ENCODE measurements at regions not wholly inside any gene's neighbourhood (a gene's known extent, or its start where the extent isn't known, plus 50 kb on each side); places are given as distances from the start of the nearest gene placed in this dataset.

DNA sequence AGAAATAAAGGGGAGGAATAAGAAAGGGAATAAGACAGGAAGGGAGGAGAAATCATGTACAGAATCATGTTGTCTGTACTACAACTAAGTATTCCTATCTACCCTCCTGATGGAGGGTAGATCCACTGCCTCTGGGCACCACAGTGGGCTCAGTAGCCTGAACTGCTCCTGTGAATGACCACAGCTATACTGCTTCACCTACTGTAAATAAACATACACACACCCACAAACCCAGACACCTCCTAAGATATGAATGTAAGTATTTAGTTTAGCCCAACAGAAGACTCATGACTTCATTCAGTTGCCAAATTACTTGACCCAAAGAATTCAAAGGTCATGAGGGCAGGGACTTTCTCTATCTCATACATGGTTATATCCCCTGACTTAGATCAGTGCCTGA is 177.3 kb upstream of the C11orf58 start:
- Histone ChIP-seq H3K4me1 (replicated peaks) (no peaks in the 10 kb centered on the region), H3K27ac (no peak overlapping the region), H3K36me3 (no peaks in the 10 kb centered on the region), H3K9me3 (no peaks in the 10 kb centered on the region), H3K27me3 (replicated peaks; ENCODE audit: insufficient read depth) (no peaks in the 10 kb centered on the region), H3K4me3 (no peak overlapping the region)
- TF ChIP-seq, protein P1, sequence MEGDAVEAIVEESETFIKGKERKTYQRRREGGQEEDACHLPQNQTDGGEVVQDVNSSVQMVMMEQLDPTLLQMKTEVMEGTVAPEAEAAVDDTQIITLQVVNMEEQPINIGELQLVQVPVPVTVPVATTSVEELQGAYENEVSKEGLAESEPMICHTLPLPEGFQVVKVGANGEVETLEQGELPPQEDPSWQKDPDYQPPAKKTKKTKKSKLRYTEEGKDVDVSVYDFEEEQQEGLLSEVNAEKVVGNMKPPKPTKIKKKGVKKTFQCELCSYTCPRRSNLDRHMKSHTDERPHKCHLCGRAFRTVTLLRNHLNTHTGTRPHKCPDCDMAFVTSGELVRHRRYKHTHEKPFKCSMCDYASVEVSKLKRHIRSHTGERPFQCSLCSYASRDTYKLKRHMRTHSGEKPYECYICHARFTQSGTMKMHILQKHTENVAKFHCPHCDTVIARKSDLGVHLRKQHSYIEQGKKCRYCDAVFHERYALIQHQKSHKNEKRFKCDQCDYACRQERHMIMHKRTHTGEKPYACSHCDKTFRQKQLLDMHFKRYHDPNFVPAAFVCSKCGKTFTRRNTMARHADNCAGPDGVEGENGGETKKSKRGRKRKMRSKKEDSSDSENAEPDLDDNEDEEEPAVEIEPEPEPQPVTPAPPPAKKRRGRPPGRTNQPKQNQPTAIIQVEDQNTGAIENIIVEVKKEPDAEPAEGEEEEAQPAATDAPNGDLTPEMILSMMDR (IDR thresholded peaks at IDR 0.05): no peak
- TF ChIP-seq POLR2A (IDR thresholded peaks at IDR 0.05) (no peak), POLR2AphosphoS5 (IDR thresholded peaks at IDR 0.05) (no peak)
- intact Hi-C loops (cut with DNase I): no loop called here
- no peak for DNase-seq (ENCODE audit: low spot score)

GRCh38 chr11:16558494-16558893 is 180.0 kb upstream of the C11orf58 start:
- DNase-seq (ENCODE audit: low spot score): no peak
- TF ChIP-seq POLR2A (IDR thresholded peaks at IDR 0.05) (no peak), POLR2AphosphoS5 (IDR thresholded peaks at IDR 0.05) (no peak)
- TF ChIP-seq, protein P1 (IDR thresholded peaks at IDR 0.05): no peak
- no peaks in the 10 kb centered on the region for H3K4me1 ChIP-seq (replicated peaks)
- no peaks in the 10 kb centered on the region for H3K9me3 ChIP-seq
- H3K27ac ChIP-seq: no peak overlapping the region
- no peaks in the 10 kb centered on the region for H3K36me3 ChIP-seq
- WGBS: 71% methylated on average over 1 of the region's 1 CpG
- no peak overlapping the region for H3K4me3 ChIP-seq
- intact Hi-C loops (cut with DNase I): no loop called here
- no peaks in the 10 kb centered on the region for H3K27me3 ChIP-seq (replicated peaks; ENCODE audit: insufficient read depth)

DNA sequence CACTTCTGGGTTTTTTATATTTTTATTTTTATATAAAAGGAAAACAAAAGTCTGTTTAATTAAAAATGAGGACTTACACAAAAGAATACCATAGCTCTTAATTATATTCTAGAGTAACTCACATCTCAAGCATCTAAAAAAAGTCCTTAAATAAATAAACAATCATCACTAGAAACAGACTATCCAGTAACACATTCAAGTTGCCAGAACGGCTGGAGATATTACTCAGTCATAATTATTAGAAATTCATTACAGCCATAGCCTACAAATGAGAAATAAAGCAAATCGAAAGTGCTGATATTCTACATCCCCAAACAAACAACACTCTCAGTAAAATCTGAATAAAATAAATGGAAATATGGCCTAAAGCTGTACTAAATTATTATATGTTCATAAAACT is 182.5 kb upstream of the C11orf58 start:
- TF ChIP-seq, protein P1 (IDR thresholded peaks at IDR 0.05): no peak
- TF ChIP-seq POLR2AphosphoS5 (IDR thresholded peaks at IDR 0.05) (no peak), POLR2A (IDR thresholded peaks at IDR 0.05) (no peak)
- Histone ChIP-seq H3K9me3 (no peaks in the 10 kb centered on the region), H3K4me3 (no peak overlapping the region), H3K36me3 (no peaks in the 10 kb centered on the region), H3K27me3 (replicated peaks; ENCODE audit: insufficient read depth) (no peaks in the 10 kb centered on the region), H3K27ac (no peak overlapping the region), H3K4me1 (replicated peaks) (no peaks in the 10 kb centered on the region)
- intact Hi-C loops (cut with DNase I): no loop called here
- no peak for DNase-seq (ENCODE audit: low spot score)
- WGBS: 51% methylated on average over 2 of the region's 2 CpGs

DNA sequence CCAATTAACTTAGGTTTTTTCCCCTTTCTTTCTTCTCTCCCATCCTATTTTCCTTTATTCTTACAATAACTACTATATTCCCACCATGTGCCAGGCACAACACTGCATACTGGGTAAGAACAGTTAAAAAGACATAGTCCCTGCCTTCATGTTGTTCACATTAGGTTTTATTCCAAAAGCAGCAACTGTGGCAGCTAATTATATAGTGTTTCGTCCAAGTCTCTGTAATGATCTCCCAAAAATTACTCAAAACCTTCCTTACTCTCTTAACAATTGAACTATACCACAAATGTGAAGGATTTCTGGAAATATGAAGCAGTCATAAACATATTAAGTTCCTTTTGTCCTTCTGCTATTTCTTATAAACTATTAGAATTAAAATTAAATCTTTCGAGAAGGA is 184.1 kb upstream of the C11orf58 start:
- intact Hi-C loops (cut with DNase I): no loop called here
- TF ChIP-seq, protein P1 (IDR thresholded peaks at IDR 0.05): no peak
- TF ChIP-seq POLR2AphosphoS5 (IDR thresholded peaks at IDR 0.05): no peak
- no peak for TF ChIP-seq POLR2A (IDR thresholded peaks at IDR 0.05)
- 86% methylated on average over 2 of the region's 2 CpGs for WGBS
- Histone ChIP-seq H3K36me3 (no peaks in the 10 kb centered on the region), H3K4me3 (no peak overlapping the region), H3K27ac (no peak overlapping the region), H3K27me3 (replicated peaks; ENCODE audit: insufficient read depth) (no peaks in the 10 kb centered on the region), H3K4me1 (replicated peaks) (no peaks in the 10 kb centered on the region), H3K9me3 (no peaks in the 10 kb centered on the region)
- no peak for DNase-seq (ENCODE audit: low spot score)

DNA sequence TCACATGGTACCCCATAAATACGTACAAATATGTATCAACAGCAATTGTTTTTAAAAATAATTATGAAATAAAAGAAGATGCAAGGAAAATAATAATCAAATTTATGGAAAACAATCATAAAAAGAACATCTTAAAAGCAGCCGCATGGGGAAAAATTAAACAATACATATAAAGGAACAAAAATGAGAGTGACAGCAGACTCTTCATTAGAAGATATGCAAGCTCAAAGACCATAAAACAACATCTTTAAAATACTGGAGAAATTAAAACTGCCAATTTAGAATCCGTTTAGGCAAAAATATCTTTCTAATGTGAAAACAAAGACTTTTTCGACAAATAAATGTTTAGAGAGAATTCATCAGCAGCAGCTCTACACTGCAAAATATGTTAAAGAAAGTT is 190.6 kb upstream of the C11orf58 start:
- Histone ChIP-seq H3K27ac (no peak overlapping the region), H3K4me1 (replicated peaks) (no peaks in the 10 kb centered on the region), H3K27me3 (replicated peaks; ENCODE audit: insufficient read depth) (no peaks in the 10 kb centered on the region), H3K4me3 (no peak overlapping the region), H3K9me3 (no peaks in the 10 kb centered on the region), H3K36me3 (no peaks in the 10 kb centered on the region)
- 92% methylated on average over 4 of the region's 4 CpGs for WGBS
- TF ChIP-seq, protein P1 (IDR thresholded peaks at IDR 0.05): no peak
- no peak for TF ChIP-seq POLR2A (IDR thresholded peaks at IDR 0.05)
- no peak for TF ChIP-seq POLR2AphosphoS5 (IDR thresholded peaks at IDR 0.05)
- intact Hi-C loops (cut with DNase I): no loop called here
- no peak for DNase-seq (ENCODE audit: low spot score)
